Embryonic facial prominence (tissue), 1 donor: ENCODE measurements at regions not wholly inside any gene's neighbourhood (a gene's known extent, or its start where the extent isn't known, plus 50 kb on each side); places are given as distances from the start of the nearest gene placed in this dataset.
A peak's percentile ranks its signal among the peaks of the same experiment; 100 is the strongest.

Experiments
- DNase-seq: peaks from one replicate; pipeline ENCODE4 v3.0.0-alpha.2; 2016; ENCODE audit errors: extremely low spot score

DNA sequence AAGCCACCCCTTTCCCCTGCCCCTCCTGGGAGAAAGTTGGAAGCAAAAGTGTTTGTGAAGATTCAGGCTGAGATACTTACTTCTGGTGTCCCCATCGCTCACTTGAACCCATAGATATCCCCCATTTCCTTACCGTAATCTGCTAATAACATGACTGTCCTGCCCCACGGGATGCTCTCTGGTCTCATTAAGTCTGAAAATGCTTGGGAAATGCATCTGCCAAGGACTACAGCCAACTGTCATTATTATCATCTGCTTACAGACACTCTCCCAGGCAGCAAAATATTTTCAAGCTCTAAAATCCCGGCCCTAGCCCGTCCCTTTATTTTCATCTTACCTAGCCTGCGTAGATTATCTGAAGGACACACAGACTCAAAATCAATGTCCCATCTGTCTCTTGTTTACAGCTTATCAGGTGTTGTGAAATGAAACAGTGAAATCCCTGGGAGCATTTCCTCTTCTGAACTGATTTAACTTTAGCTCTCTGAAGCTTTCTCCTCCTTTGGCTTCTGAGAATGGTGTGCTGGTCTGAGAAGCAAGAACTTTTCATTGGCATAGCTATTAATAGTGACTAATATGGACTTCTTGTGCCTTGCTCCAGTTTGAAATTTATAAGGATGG is 126.9 kb upstream of the OSMR start:
- DNase-seq = no peak

DNA sequence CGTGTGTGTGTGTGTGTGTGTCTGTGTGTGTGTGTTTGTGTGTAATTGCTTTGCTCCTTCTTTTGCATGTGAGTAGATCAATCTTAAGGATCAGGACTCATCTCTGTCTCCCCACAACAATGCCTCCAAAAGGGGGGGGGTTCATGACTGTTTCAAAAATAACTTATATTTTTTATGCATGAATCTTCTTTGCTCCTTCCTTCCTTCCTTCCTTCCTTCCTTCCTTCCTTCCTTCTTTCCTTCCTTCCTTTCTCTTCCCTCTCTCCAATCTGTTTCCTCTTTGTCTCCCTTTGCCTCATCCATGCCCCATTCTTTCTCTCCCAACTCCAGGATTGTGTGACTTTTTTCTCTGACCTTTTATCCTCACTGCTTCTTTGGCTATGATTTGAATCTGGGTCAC is 126.4 kb upstream of the OSMR start:
- DNase-seq = no peak

GRCh38 chr5:38719916-38720315 is 125.9 kb upstream of the OSMR start:
- DNase-seq = no peak

DNA sequence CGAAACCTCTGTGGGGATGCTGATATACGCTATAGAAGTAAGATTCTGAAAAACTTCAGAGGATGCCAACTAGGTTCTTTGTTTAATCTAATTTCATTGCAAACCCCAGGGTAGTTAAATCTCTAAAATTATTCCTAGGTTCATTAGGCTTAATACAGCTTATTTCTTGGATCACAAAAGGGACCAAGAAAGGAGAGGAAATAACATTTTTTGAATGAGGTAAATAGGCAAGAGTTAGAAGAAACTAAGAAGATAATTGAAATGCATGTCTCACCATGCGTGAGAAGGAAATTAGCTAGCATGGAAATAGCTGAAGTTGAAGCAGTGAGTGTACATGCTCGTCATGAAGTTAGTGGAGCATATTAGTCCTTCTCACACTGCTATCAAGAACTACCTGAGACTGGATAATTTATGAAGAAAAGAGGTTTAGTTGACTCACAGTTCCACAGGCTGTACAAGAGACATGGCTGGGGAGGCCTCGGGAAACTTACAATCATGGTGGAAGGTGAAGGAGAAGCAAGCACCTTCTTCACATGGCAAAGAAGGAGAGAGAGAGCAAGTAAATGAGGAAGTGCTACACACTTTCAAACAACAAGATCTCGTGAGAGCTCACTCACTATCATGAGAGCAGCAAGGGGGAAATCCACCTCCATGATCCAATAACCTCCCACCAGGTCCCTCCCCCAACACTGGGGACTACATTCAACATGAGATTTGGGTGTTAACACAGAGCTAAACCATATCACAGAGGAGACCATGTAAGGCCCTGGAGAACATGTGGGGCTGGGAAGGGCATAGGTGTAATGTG is 125.1 kb upstream of the OSMR start:
- no peak for DNase-seq

- no peak for DNase-seq
Observed at GRCh38 chr5:38722918-38723317, 122.9 kb upstream of the OSMR start.

DNA sequence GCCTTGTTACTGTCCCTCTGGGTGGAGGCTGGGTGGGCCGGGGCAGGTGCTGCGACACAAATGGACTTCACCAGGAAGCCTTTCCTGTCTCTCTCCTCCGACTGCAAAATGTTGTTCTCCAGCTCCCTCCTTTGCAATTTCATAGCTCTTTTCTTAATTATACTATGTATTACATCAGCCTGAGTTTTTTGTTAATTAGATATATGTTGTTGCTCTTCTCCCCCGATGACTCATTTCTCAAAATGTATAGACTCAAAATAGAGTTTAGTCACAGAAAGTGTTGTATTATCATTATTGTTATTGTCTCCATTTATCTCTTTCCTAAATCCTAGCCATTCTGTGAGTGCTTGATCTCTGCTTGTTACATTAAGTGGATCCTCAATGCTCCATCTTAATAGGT is 122.4 kb upstream of the OSMR start:
- no peak for DNase-seq

DNA sequence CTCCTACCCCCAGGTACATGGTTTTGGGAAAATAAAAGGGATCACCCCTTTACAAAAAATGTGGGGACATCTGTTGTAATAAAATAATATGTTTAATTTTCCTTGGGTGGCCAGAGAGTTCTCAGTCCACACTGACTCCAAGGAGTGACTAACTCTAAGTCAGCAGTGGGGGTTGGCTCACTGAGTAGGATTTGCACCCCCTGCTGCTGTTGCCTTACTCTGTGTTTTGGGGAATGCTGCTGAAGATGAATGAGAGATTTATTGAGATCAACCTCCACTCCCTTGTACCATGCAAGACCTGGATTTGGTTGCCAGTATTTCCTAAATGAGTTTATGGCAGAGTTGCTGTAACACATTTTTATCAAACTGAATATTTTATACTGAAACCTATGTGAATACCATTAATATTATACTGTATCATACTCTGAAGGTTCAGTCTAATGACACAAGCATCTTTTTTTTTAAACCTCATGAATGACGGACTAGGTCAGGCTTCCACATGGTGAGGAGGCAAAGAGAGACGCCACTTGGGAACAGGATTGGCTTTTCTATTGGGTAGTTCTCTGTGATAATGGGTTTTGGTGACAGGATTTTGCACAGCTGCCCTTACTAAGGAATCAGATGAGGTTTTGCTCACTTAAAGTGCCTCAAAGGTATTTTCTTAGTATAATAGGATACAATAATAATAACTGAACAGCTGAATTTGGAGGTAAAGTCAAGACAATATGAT is 121.3 kb upstream of the OSMR start:
- DNase-seq = no peak

- no peak for DNase-seq
Observed at GRCh38 chr5:38725371-38725865, 120.4 kb upstream of the OSMR start.

DNA sequence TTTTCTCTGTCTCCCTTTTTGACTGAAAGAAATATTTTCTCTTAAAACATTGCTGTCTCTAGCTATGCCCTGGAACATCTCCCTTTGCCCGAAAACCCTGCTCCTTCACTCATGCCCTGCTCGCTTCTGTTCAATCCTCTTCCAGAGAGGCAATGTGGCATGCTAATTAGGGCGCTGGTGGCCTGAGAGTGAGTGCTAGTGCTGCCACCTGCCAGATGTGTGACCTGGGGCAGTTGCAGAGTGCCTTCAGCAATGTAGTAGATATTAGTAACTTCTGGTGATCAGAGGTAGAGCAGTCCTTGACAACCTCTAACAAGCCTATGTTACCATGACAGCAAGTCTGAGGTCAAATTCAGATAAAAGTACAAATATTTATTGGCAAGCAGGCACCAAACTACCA is 119.5 kb upstream of the OSMR start:
- DNase-seq = no peak

- DNase-seq = peak; percentile 35
Observed at GRCh38 chr5:38728029-38728428, 117.8 kb upstream of the OSMR start.

GRCh38 chr5:38731461-38731860 is 114.4 kb upstream of the OSMR start:
- DNase-seq = no peak

GRCh38 chr5:38734353-38734752 is 111.5 kb upstream of the OSMR start:
- no peak for DNase-seq

- no peak for DNase-seq
Observed at GRCh38 chr5:38736089-38736488, 109.7 kb upstream of the OSMR start.

DNA sequence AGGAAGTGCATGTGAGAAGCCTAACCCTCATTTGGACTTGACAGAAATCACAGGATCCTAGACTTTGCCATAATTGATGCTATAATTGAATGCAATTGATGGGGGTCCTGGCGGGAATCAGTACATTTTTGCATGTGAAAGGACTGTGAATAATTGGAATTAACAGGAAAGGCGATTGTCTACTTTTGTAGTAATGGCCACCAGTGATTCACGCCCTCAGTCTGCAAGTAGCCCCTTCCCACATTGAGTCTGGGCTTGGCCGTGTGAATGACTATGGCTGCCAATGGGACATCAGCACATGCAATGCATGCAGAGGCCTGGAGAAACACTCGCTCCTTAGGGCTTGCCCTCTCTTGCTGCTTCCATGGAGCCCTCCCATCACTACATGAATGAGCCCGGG is 107.8 kb upstream of the OSMR start:
- no peak for DNase-seq

DNA sequence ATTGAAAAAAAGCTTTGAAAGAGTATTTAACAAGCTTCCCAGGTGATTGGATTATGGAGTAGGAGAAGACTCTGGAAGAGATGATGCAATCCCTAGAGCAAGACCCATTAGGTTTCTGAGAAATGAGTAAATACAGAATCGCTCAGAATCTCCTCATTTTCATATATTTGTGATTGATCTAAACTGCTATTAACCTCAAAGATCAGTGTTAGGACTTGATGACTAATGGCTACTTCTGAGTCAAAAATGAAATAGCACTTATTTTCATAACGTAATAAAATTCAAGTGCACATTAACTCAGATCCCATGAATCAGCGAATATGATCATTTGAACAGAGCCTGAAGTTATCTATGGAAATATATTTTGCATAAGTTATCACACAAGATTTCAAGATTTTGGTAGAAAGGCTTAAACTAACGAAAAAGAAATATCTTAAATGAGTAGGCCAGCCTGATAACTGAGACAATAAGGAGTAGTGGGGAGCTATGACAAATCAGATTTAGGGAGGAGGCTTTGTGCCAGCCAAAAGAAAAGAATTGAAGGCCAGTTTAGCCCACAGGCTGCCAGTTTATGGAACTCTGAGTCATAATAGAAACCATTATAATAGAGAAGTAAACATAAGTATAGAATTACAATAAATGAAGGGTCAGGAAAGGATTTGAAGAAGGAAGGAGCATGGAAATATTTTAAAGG is 106.7 kb upstream of the OSMR start:
- no peak for DNase-seq

- no peak for DNase-seq
Observed at GRCh38 chr5:38739705-38740045, 106.1 kb upstream of the OSMR start.

- DNase-seq = no peak
Observed at GRCh38 chr5:38742821-38743220, 103.0 kb upstream of the OSMR start.

GRCh38 chr5:38743562-38743961 is 102.2 kb upstream of the OSMR start:
- no peak for DNase-seq

DNA sequence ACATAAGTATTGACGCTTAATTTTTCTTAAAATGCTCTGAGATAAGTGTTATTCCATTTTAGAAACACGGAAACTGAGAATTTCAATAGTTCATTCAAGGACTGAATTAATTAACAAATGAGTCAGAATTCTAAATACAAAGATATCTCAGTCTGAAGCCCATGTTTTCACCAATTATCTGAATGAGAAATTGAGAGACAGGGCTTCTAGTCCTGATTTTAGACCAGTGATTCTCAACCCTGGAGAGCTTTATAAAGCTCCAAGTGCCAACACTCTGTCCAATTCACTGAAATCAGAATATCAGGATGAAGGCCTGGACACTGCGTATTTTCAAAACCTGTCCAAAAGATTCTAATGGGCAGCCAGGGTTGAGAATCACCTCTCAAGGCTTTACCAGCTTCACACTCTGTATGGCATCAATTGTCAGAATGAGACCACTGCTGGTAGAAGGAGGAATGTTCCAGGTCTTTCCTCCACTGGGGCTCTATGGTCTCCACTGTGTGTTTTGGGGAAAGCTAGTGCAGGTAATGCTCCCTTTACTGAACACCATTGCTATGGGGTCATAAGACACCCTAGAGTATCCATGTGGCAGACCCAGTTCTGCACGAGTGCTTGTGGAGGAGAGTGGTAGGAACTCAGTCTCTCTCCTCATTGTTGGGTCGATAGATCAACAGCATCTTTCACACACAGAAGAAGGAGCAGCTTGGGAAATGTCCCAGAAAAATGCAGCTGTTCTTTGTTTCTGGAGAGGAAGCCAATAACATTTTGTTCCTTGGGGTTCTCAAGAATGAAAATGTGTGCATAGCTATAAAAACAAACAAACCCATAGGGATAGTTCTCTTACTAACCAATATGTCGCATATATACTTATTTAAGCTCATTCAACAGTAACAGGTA is 99.7 kb upstream of the OSMR start:
- no peak for DNase-seq

DNA sequence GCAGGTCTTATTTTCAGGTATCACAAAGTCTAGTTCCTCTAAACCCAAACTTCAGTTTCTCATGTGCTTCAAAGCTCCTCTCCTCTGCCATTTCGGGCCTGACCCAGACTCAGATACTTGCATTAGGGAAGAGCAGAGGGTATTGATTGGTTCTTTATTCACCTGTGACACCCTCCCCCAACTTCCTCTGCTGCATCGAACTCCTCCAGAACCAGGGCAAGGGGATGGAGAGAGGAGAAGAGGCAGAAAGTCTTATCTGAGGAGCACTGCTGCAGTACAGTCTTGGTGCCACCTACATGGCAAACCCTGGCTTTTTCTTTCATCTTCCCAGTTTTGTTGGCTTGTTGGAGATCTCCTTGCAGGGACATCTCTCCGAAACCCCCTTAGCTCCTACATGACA is 96.0 kb upstream of the OSMR start:
- no peak for DNase-seq

DNA sequence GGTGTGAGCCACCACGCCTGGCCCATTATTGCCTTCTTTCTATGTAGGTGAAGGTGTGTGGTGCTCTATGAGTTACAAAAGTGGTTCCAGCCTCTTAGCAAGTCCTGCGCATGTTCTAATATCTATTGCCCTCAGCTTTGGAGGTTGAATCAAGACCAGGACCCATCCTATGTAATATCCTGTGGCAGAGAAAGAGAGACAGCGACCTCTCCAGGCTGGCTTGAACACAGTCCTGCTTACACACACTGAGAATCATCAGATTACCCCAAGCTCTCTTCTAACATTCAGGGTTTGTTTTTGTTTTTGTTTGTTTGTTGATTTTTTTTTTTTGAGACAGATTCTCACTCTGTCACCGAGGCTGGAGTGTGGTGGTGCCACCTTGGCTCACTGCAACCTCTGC is 94.7 kb upstream of the OSMR start:
- DNase-seq = no peak
